ENCODE measurements at regions not wholly inside any gene's neighbourhood (a gene's known extent, or its start where the extent isn't known, plus 50 kb on each side); places are given as distances from the start of the nearest gene placed in this dataset.
A peak's percentile ranks its signal among the peaks of the same experiment; 100 is the strongest.

DNA sequence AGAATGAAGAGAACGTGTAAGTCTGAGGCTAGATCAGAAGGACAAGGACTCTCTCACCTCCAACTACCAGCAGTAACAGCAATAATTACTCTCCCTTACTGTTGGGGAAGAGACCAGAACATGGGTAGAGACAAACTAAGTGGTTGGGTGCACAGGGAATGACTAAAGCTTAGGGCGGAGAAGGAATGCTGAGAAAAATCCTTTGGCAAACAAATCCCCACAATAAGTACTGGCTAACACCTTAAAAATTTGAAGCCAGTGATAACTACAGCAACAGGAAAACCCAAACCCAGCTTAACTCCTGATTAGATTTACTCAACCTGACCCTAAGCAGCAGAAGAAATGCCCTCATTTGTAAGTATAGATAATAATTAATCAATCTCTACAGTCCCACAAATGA lies 759.0 kb downstream of the AACS start:
- intact Hi-C loops (cut with DNase I), result no loop called here
- peaks cover 0 to 14% (median 10%) of the 10 kb centered on the region in 4 donors for H3K9me3 ChIP-seq
- H3K36me3 ChIP-seq, result no peaks in the 10 kb centered on the region
- TF ChIP-seq POLR2A (IDR thresholded peaks at IDR 0.05; ENCODE audit: low read depth) (no peak), EP300 (IDR thresholded peaks at IDR 0.05) (no peak), POLR2AphosphoS5 (IDR thresholded peaks at IDR 0.05) (no peak), CTCF (IDR thresholded peaks at IDR 0.05) (no peak)
- peak; percentile 12 for DNase-seq (ENCODE audit: extremely low spot score)
- no peak overlapping the region for H3K4me3 ChIP-seq
- 88% methylated on average over 2 of the region's 2 CpGs for WGBS
- H3K27me3 ChIP-seq, result no peaks in the 10 kb centered on the region
- H3K4me1 ChIP-seq, result no peaks in the 10 kb centered on the region
- H3K27ac ChIP-seq (replicated peaks in 1 of 4), result no peak overlapping the region

GRCh38 chr12:125835852-125836251 lies 770.6 kb downstream of the AACS start:
- 69% methylated on average over 2 of the region's 2 CpGs for WGBS

GRCh38 chr12:125836647-125837046 lies 771.4 kb downstream of the AACS start:
- Histone ChIP-seq H3K4me3 (no peak overlapping the region), H3K27ac (replicated peaks in 1 of 4) (no peak overlapping the region), H3K4me1 (no peaks in the 10 kb centered on the region), H3K36me3 (no peaks in the 10 kb centered on the region), H3K27me3 (no peaks in the 10 kb centered on the region), H3K9me3 (no peaks in the 10 kb centered on the region)
- TF ChIP-seq POLR2A (IDR thresholded peaks at IDR 0.05; ENCODE audit: low read depth) (no peak), EP300 (IDR thresholded peaks at IDR 0.05) (no peak), POLR2AphosphoS5 (IDR thresholded peaks at IDR 0.05) (no peak), CTCF (IDR thresholded peaks at IDR 0.05) (no peak)
- intact Hi-C loops (cut with DNase I), result no loop called here
- DNase-seq (ENCODE audit: extremely low spot score), result no peak
- WGBS, result 69% methylated on average over 2 of the region's 2 CpGs

More at GRCh38 chr12:125835852-125836251, 770.6 kb downstream of the AACS start:
- intact Hi-C loops (cut with DNase I), result no loop called here
- no peaks in the 10 kb centered on the region for H3K27me3 ChIP-seq
- TF ChIP-seq POLR2AphosphoS5 (IDR thresholded peaks at IDR 0.05), result no peak
- no peak for TF ChIP-seq POLR2A (IDR thresholded peaks at IDR 0.05; ENCODE audit: low read depth)
- no peak for TF ChIP-seq CTCF (IDR thresholded peaks at IDR 0.05)
- TF ChIP-seq EP300 (IDR thresholded peaks at IDR 0.05), result no peak
- no peak overlapping the region for H3K4me3 ChIP-seq
- no peaks in the 10 kb centered on the region for H3K9me3 ChIP-seq
- DNase-seq (ENCODE audit: extremely low spot score), result no peak
- no peaks in the 10 kb centered on the region for H3K36me3 ChIP-seq
- H3K27ac ChIP-seq (replicated peaks in 1 of 4), result no peak overlapping the region
- H3K4me1 ChIP-seq, result no peaks in the 10 kb centered on the region

DNA sequence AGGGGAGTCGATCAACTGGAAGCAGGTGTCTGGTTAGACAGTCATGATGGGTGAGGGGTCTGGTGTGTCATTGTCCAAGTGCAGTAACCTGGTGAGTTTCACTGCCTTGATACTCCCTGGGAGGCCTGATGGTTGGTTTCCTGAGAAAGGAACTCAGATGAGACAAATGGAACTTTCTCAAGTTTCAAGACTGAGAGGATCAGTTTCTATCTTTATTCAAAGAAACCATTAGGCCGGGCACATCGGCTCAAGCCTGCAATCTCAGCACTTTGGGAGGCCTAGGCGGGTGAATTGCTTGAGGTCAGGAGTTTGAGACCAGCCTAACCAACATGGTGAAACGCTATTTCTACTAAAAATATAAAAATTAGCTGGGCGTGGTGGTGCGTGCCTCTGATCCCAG lies 776.1 kb downstream of the AACS start:
- no peaks in the 10 kb centered on the region for H3K27me3 ChIP-seq
- no peaks in the 10 kb centered on the region for H3K4me1 ChIP-seq
- H3K9me3 ChIP-seq, result no peaks in the 10 kb centered on the region
- no peak overlapping the region for H3K27ac ChIP-seq (replicated peaks in 1 of 4)
- no peaks in the 10 kb centered on the region for H3K36me3 ChIP-seq
- intact Hi-C loops (cut with DNase I), result no loop called here
- TF ChIP-seq CTCF (IDR thresholded peaks at IDR 0.05) (no peak), EP300 (IDR thresholded peaks at IDR 0.05) (no peak)
- H3K4me3 ChIP-seq, result no peak overlapping the region
- DNase-seq (ENCODE audit: extremely low spot score), result no peak
- WGBS, result 90% methylated on average over 7 of the region's 7 CpGs

DNA sequence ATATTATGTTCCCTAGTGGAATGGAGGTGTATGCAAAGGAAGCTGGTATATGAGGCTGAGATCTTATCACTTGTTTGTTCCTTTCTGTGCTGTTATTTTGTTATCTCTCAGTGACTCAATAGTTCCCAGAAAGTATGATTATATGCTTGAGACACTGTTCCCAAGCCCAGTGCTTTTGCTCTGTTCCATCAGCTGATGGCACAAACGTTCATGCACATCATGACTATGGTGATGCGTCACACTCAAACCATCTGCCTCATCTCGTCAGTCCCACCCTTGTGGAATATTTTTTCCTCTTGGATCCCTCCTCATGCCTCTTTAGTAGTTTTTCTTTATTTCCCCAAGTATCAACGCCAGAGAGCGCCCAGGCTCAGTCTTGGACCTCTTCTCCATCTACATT lies 786.9 kb downstream of the AACS start:
- Histone ChIP-seq H3K36me3 (no peaks in the 10 kb centered on the region), H3K9me3 (no peaks in the 10 kb centered on the region), H3K27ac (replicated peaks in 1 of 4) (no peak overlapping the region), H3K27me3 (no peaks in the 10 kb centered on the region), H3K4me1 (no peaks in the 10 kb centered on the region), H3K4me3 (no peak overlapping the region)
- no peak for DNase-seq (ENCODE audit: extremely low spot score)
- intact Hi-C loops (cut with DNase I), result no loop called here
- WGBS, result 82% methylated on average over 5 of the region's 5 CpGs
- TF ChIP-seq CTCF (IDR thresholded peaks at IDR 0.05) (no peak), EP300 (IDR thresholded peaks at IDR 0.05) (no peak), POLR2A (IDR thresholded peaks at IDR 0.05; ENCODE audit: low read depth) (no peak), POLR2AphosphoS5 (IDR thresholded peaks at IDR 0.05) (no peak)
